Caco-2 (cell line): ENCODE measurements at regions not wholly inside any gene's neighbourhood (a gene's known extent, or its start where the extent isn't known, plus 50 kb on each side); places are given as distances from the start of the nearest gene placed in this dataset.

Source experiments
- BruUV-seq: library from RNA; stranded (reverse); fragments of 400-500 nt; replicated peaks from 2 replicates; lab custom pipeline; 2021; lab: Mats Ljungman, UMichigan
- CTCF ChIA-PET: fragments of 300-600 bp; sonication (Branson Sonifier 250); formaldehyde crosslinking; loops from one replicate; lab custom pipeline; 2022; ENCODE audit warnings: antibody characterized with exemption; lab: Charles Lee
- POLR2A ChIA-PET: fragments of 300-600 bp; sonication (Branson Sonifier 250); formaldehyde crosslinking; loops from one replicate; lab custom pipeline; 2022; ENCODE audit warnings: antibody characterized with exemption; lab: Charles Lee
- DNase-seq, 2 experiments: peaks; one replicate each; pipeline versions ENCODE4 v3.0.0 to v3.0.0-alpha.2; 2020 to 2022
- H3K27me3 ChIP-seq: replicated peaks from 2 replicates; pipeline ENCODE4 v1.6.0; 2011; ENCODE audit warnings: low read length; ENCODE audit not compliant: control insufficient read depth, insufficient read depth
- H3K36me3 ChIP-seq: 2 replicates; pipeline ENCODE4 v1.5.1; 2011; ENCODE audit warnings: low read length; ENCODE audit not compliant: control insufficient read depth, insufficient read depth
- H3K4me1 ChIP-seq: fragments of 250-450 bp; sonication (Bioruptor Pico); 2 replicates; pipeline ENCODE4 v1.5.1; 2020; ENCODE audit warnings: mild to moderate bottlenecking
- H3K4me3 ChIP-seq: 2 replicates; pipeline ENCODE4 v1.5.1; 2011; ENCODE audit warnings: low read depth, mild to moderate bottlenecking, control low read depth, low read length
- H3K9me3 ChIP-seq: fragments of 250-450 bp; sonication (Bioruptor Pico); 2 replicates; pipeline ENCODE4 v1.5.1; 2020; ENCODE audit warnings: mild to moderate bottlenecking, moderate library complexity
- H3K27ac Mint-ChIP-seq: one replicate; pipeline ENCODE4 v1.8.0; 2022; ENCODE audit warnings: mixed read lengths; ENCODE audit not compliant: unreplicated experiment
- H3K27me3 Mint-ChIP-seq: one replicate; pipeline ENCODE4 v1.8.0; 2022; ENCODE audit warnings: mixed read lengths; ENCODE audit not compliant: insufficient read depth, unreplicated experiment
- H3K36me3 Mint-ChIP-seq: one replicate; pipeline ENCODE4 v1.8.0; 2022; ENCODE audit warnings: mild to moderate bottlenecking, mixed read lengths; ENCODE audit not compliant: insufficient read depth, unreplicated experiment
- H3K4me1 Mint-ChIP-seq: one replicate; pipeline ENCODE4 v1.8.0; 2022; ENCODE audit warnings: low read depth, mixed read lengths; ENCODE audit not compliant: unreplicated experiment
- H3K4me3 Mint-ChIP-seq: one replicate; pipeline ENCODE4 v1.8.0; 2022; ENCODE audit warnings: mild to moderate bottlenecking, moderate library complexity, mixed read lengths; ENCODE audit not compliant: unreplicated experiment
- H3K9me3 Mint-ChIP-seq: one replicate; pipeline ENCODE4 v1.8.0; 2022; ENCODE audit warnings: mixed read lengths; ENCODE audit not compliant: unreplicated experiment
- intact Hi-C: fragments of 100-400 bp; cut with micrococcal nuclease; formaldehyde crosslinking; loops from one replicate; pipeline ENCODE4 v1.10.0; 2022; ENCODE audit not compliant: unreplicated experiment
- TF ChIP-seq, protein P1 (sequence below), 2 experiments: fragments of 200-600 bp in 1 of 2; IDR thresholded peaks; 1 replicate in 1 of 2; 2 replicates in 1 of 2; pipeline versions ENCODE4 v1.5.1 to v1.8.0; 2011 to 2022; ENCODE audit warnings: antibody characterized with exemption in 1 of 2, control low read depth in 1 of 2, inconsistent platforms in 1 of 2, low read depth in 1 of 2, low read length in 1 of 2, mild to moderate bottlenecking in 1 of 2, moderate library complexity in 1 of 2; ENCODE audit not compliant: insufficient read depth in 1 of 2, severe bottlenecking in 1 of 2, unreplicated experiment in 1 of 2

DNA sequence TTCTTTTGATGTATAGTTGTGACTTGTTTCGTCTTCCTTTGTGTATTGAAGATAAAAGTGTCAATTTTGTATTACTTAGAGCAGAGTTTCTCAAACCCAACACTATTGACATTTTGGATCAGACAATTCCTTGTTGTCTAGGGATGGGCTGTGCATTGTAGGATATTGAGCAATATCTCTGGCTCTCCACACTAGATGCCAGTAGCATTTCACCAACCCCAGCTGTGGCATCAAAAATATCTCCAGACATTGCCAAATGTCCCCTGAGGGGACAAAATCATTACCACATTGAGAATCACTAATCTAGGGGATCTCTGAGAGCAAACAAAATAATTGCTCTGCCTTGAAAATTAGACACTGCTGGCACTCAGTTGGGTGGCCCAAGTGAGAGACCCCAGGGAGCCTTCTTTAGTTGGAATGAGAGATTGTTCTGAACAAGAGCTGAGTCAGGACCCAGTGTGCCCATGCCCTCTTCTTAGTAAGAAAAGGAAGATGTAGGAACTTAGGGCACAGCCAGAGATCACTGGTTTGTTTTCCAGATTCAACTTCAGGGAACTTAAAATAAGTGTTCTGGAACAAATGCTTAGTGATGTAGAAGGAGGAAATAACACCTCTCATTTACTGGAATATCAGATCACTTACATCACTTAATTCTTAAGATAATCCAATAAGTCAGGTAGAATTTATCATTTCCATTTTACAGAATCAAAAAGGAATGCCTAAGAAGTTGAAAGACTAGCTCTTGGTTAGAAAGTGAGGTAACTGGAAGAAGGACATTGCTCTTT is 466.6 kb upstream of the TNP1 start:
- POLR2A ChIA-PET = no interaction called here
- H3K27ac Mint-ChIP-seq = no peak overlapping the region
- intact Hi-C loops = no loop called here

GRCh38 chr2:217325816-217326215 is 466.0 kb upstream of the TNP1 start:
- Mint-ChIP-seq H3K4me1 (peaks cover 20% of the 10 kb centered on the region), H3K9me3 (peaks cover 27% of the 10 kb centered on the region), H3K27me3 (no peaks in the 10 kb centered on the region), H3K4me3 (peak overlapping the region; percentile 13), H3K27ac (no peak overlapping the region), H3K36me3 (peaks cover 6% of the 10 kb centered on the region)
- H3K4me3 ChIP-seq = no peak overlapping the region
- DNase-seq = peak in 1 of 2 experiments; percentile 39
- no peaks in the 10 kb centered on the region for H3K27me3 ChIP-seq
- TF ChIP-seq, protein P1, sequence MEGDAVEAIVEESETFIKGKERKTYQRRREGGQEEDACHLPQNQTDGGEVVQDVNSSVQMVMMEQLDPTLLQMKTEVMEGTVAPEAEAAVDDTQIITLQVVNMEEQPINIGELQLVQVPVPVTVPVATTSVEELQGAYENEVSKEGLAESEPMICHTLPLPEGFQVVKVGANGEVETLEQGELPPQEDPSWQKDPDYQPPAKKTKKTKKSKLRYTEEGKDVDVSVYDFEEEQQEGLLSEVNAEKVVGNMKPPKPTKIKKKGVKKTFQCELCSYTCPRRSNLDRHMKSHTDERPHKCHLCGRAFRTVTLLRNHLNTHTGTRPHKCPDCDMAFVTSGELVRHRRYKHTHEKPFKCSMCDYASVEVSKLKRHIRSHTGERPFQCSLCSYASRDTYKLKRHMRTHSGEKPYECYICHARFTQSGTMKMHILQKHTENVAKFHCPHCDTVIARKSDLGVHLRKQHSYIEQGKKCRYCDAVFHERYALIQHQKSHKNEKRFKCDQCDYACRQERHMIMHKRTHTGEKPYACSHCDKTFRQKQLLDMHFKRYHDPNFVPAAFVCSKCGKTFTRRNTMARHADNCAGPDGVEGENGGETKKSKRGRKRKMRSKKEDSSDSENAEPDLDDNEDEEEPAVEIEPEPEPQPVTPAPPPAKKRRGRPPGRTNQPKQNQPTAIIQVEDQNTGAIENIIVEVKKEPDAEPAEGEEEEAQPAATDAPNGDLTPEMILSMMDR (IDR thresholded peaks at IDR 0.05; ENCODE audit: insufficient read depth in 1 of 2, low read depth in 1 of 2, low read length in 1 of 2, severe bottlenecking in 1 of 2, unreplicated experiment in 1 of 2) = no peak
- intact Hi-C loops = no loop called here
- no peaks in the 10 kb centered on the region for H3K36me3 ChIP-seq
- CTCF ChIA-PET = no interaction called here
- POLR2A ChIA-PET = no interaction called here
- H3K4me1 ChIP-seq = peaks cover 25% of the 10 kb centered on the region
- BruUV-seq = no TSS peak
- H3K9me3 ChIP-seq = no peaks in the 10 kb centered on the region

More for the DNA sequence above, 466.6 kb upstream of the TNP1 start:
- Histone ChIP-seq H3K9me3 (no peaks in the 10 kb centered on the region), H3K36me3 (no peaks in the 10 kb centered on the region), H3K4me1 (peaks cover 31% of the 10 kb centered on the region), H3K27me3 (no peaks in the 10 kb centered on the region), H3K4me3 (no peak overlapping the region)
- CTCF ChIA-PET = no interaction called here
- no peak for DNase-seq
- H3K4me1 Mint-ChIP-seq = peaks cover 26% of the 10 kb centered on the region
- no TSS peak for BruUV-seq
- H3K9me3 Mint-ChIP-seq = peaks cover 27% of the 10 kb centered on the region
- peak overlapping the region; percentile 13 for H3K4me3 Mint-ChIP-seq
- no peaks in the 10 kb centered on the region for H3K27me3 Mint-ChIP-seq
- TF ChIP-seq, protein P1 (IDR thresholded peaks at IDR 0.05; ENCODE audit: insufficient read depth in 1 of 2, low read depth in 1 of 2, low read length in 1 of 2, severe bottlenecking in 1 of 2, unreplicated experiment in 1 of 2) = no peak
- H3K36me3 Mint-ChIP-seq = peaks cover 6% of the 10 kb centered on the region

DNA sequence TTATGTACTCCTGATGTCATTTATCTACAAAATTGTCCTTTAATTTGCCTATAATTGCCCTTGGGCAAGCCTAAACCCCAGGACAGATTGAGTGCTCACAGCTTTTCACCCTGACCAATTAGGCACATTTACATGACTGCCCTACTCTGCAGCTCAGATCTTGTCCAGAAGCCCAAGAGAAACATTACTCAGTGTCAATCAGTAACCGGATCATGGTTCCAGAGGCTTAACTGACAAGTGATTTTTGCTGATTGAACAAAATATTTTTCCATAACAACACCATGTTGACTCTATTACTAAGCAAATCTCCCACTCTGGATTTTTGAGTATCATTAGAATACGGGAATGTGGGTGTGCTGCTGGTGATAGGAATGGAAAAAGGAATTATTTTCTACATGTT is 465.4 kb upstream of the TNP1 start:
- H3K4me3 ChIP-seq = no peak overlapping the region
- intact Hi-C loops = no loop called here
- ChIA-PET CTCF (no interaction called here), POLR2A (no interaction called here)
- no peak overlapping the region for H3K4me3 Mint-ChIP-seq
- TF ChIP-seq, protein P1 (IDR thresholded peaks at IDR 0.05; ENCODE audit: insufficient read depth in 1 of 2, low read depth in 1 of 2, low read length in 1 of 2, severe bottlenecking in 1 of 2, unreplicated experiment in 1 of 2) = no peak
- H3K36me3 Mint-ChIP-seq = peaks cover 6% of the 10 kb centered on the region
- H3K9me3 ChIP-seq = no peaks in the 10 kb centered on the region
- DNase-seq = no peak
- H3K4me1 Mint-ChIP-seq = peaks cover 17% of the 10 kb centered on the region
- H3K27ac Mint-ChIP-seq = no peak overlapping the region
- H3K9me3 Mint-ChIP-seq = peaks cover 27% of the 10 kb centered on the region
- BruUV-seq = no TSS peak
- H3K36me3 ChIP-seq = no peaks in the 10 kb centered on the region
- no peaks in the 10 kb centered on the region for H3K27me3 Mint-ChIP-seq
- H3K4me1 ChIP-seq = peaks cover 19% of the 10 kb centered on the region
- H3K27me3 ChIP-seq = no peaks in the 10 kb centered on the region
